Inferior parietal cortex (tissue), 1 donor: ENCODE measurements at regions not wholly inside any gene's neighbourhood (a gene's known extent, or its start where the extent isn't known, plus 50 kb on each side); places are given as distances from the start of the nearest gene placed in this dataset.

Experiments
- DNase-seq: peaks from one replicate; pipeline ENCODE4 v3.0.0-alpha.2; 2016; ENCODE audit errors: extremely low spot score

- DNase-seq, result no peak
Measured at GRCh38 chr4:138562544-138562991, 320.4 kb upstream of the SLC7A11 start.

- no peak for DNase-seq
Measured at GRCh38 chr4:138561906-138562305, 319.8 kb upstream of the SLC7A11 start.

GRCh38 chr4:138561276-138561880 is 319.2 kb upstream of the SLC7A11 start:
- DNase-seq, result no peak

GRCh38 chr4:138560448-138560847 is 318.3 kb upstream of the SLC7A11 start:
- no peak for DNase-seq

- no peak for DNase-seq
Measured at GRCh38 chr4:138558886-138559285, 316.7 kb upstream of the SLC7A11 start.

GRCh38 chr4:138555584-138555983 is 313.4 kb upstream of the SLC7A11 start:
- DNase-seq, result no peak

- no peak for DNase-seq
Measured at GRCh38 chr4:138555108-138555507, 313.0 kb upstream of the SLC7A11 start.

GRCh38 chr4:138553001-138553845 is 311.1 kb upstream of the SLC7A11 start:
- DNase-seq, result no peak

GRCh38 chr4:138542191-138542776 is 300.1 kb upstream of the SLC7A11 start:
- DNase-seq, result no peak

GRCh38 chr4:138540056-138540800 is 298.1 kb upstream of the SLC7A11 start:
- no peak for DNase-seq

- no peak for DNase-seq
Measured at GRCh38 chr4:138538743-138539142, 296.6 kb upstream of the SLC7A11 start.

GRCh38 chr4:138537731-138538490 is 295.8 kb upstream of the SLC7A11 start:
- no peak for DNase-seq

GRCh38 chr4:138535316-138535715 is 293.2 kb upstream of the SLC7A11 start:
- DNase-seq, result no peak

- no peak for DNase-seq
Measured at GRCh38 chr4:138522366-138522765, 280.2 kb upstream of the SLC7A11 start.

- no peak for DNase-seq
Measured at GRCh38 chr4:138521809-138522208, 279.7 kb upstream of the SLC7A11 start.

- DNase-seq, result no peak
Measured at GRCh38 chr4:138519436-138519835, 277.3 kb upstream of the SLC7A11 start.

- DNase-seq, result no peak
Measured at GRCh38 chr4:138513535-138513934, 271.4 kb upstream of the SLC7A11 start.

- no peak for DNase-seq
Measured at GRCh38 chr4:138512756-138513155, 270.6 kb upstream of the SLC7A11 start.

GRCh38 chr4:138510053-138510452 is 267.9 kb upstream of the SLC7A11 start:
- no peak for DNase-seq

- DNase-seq, result no peak
Measured at GRCh38 chr4:138509346-138509745, 267.2 kb upstream of the SLC7A11 start.

GRCh38 chr4:138507522-138507921 is 265.4 kb upstream of the SLC7A11 start:
- no peak for DNase-seq
